ENCODE measurements at regions not wholly inside any gene's neighbourhood (a gene's known extent, or its start where the extent isn't known, plus 50 kb on each side); places are given as distances from the start of the nearest gene placed in this dataset.

DNA sequence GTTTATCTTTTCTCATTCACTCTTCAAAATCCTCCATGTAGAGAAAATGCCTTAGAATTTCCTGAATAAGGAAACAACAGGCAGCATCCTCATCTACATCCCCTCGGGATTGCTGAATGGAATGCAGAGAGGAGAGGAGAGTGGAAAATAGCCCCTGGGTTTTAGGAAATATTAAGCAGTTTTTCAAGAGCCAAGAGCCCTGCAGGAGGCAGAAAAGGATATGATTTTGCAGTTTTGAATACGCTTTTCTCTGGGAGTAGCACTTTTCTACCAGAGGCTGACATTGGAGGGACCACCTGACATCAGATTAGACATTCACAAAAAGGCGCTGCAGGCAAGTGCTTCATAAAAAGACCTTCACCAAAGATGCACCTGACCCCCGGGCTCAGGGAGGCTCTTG lies 362.2 kb upstream of the SFSWAP start:
- TF ChIP-seq POLR2A (IDR thresholded peaks at IDR 0.05) = no peak
- TF ChIP-seq, protein P1, sequence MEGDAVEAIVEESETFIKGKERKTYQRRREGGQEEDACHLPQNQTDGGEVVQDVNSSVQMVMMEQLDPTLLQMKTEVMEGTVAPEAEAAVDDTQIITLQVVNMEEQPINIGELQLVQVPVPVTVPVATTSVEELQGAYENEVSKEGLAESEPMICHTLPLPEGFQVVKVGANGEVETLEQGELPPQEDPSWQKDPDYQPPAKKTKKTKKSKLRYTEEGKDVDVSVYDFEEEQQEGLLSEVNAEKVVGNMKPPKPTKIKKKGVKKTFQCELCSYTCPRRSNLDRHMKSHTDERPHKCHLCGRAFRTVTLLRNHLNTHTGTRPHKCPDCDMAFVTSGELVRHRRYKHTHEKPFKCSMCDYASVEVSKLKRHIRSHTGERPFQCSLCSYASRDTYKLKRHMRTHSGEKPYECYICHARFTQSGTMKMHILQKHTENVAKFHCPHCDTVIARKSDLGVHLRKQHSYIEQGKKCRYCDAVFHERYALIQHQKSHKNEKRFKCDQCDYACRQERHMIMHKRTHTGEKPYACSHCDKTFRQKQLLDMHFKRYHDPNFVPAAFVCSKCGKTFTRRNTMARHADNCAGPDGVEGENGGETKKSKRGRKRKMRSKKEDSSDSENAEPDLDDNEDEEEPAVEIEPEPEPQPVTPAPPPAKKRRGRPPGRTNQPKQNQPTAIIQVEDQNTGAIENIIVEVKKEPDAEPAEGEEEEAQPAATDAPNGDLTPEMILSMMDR (IDR thresholded peaks at IDR 0.05) = no peak

Measured in adrenal gland (tissue), 5 donors.